GM23338 (cell line): ENCODE measurements at regions not wholly inside any gene's neighbourhood (a gene's known extent, or its start where the extent isn't known, plus 50 kb on each side); places are given as distances from the start of the nearest gene placed in this dataset.
A peak's percentile ranks its signal among the peaks of the same experiment; 100 is the strongest.

ENCODE experiments used
- ATAC-seq: fragments of 200-7000 bp; cut with Tn5 transposase; 3 replicates; pipeline ENCODE4 v1.9.1; 2020
- DNase-seq: peaks from one replicate; pipeline ENCODE4 v3.0.0-alpha.2; 2015; ENCODE audit warnings: low spot score
- H2AFZ ChIP-seq: fragments of 200-600 bp; sonication (generic); 2 replicates; pipeline ENCODE4 v1.8.0; 2016; ENCODE audit warnings: antibody characterized with exemption, mild to moderate bottlenecking, moderate library complexity
- H3F3A ChIP-seq: fragments of 200-600 bp; sonication (generic); replicated peaks from 2 replicates; pipeline ENCODE4 v1.8.0; 2017; ENCODE audit warnings: antibody characterized with exemption, mixed run types, low read depth
- H3K27ac ChIP-seq: fragments of 200-600 bp; sonication (generic); 2 replicates; pipeline ENCODE4 v1.6.1; 2016; ENCODE audit warnings: low read depth
- H3K27me3 ChIP-seq: fragments of 200-600 bp; sonication (generic); 2 replicates; pipeline ENCODE4 v1.8.0; 2016; ENCODE audit warnings: mild to moderate bottlenecking, mixed run types, moderate library complexity; ENCODE audit not compliant: insufficient read depth
- H3K36me3 ChIP-seq: fragments of 200-600 bp; sonication (generic); 2 replicates; pipeline ENCODE4 v1.8.0; 2016; ENCODE audit warnings: mild to moderate bottlenecking; ENCODE audit not compliant: insufficient read depth
- H3K4me1 ChIP-seq: fragments of 200-600 bp; sonication (generic); 2 replicates; pipeline ENCODE4 v1.8.0; 2016; ENCODE audit warnings: mild to moderate bottlenecking, moderate library complexity; ENCODE audit not compliant: insufficient read depth
- H3K4me2 ChIP-seq: fragments of 200-600 bp; sonication (generic); 2 replicates; pipeline ENCODE4 v1.7.1; 2017; ENCODE audit warnings: mixed run types
- H3K4me3 ChIP-seq: fragments of 200-600 bp; sonication (generic); 2 replicates; pipeline ENCODE4 v1.6.1; 2016; ENCODE audit warnings: mixed run types
- H3K79me2 ChIP-seq: fragments of 200-600 bp; sonication (generic); replicated peaks from 2 replicates; pipeline ENCODE4 v1.8.0; 2017; ENCODE audit warnings: mild to moderate bottlenecking; ENCODE audit not compliant: insufficient read depth
- H3K9me2 ChIP-seq: fragments of 200-600 bp; sonication (generic); 2 replicates; pipeline ENCODE4 v1.8.0; 2017; ENCODE audit not compliant: insufficient read depth
- H4K20me1 ChIP-seq: fragments of 200-600 bp; sonication (generic); replicated peaks from 2 replicates; pipeline ENCODE4 v1.8.0; 2017; ENCODE audit warnings: mild to moderate bottlenecking; ENCODE audit not compliant: insufficient read depth
- H3K27ac Mint-ChIP-seq: 2 replicates; pipeline ENCODE4 v1.8.0; 2020; ENCODE audit warnings: inconsistent platforms, mild to moderate bottlenecking, moderate library complexity, mixed read lengths
- H3K27me3 Mint-ChIP-seq: 3 replicates; pipeline ENCODE4 v1.8.0; 2022; ENCODE audit warnings: low read depth, mild to moderate bottlenecking, moderate library complexity, mixed read lengths, inconsistent platforms; ENCODE audit not compliant: insufficient read depth, poor library complexity
- H3K36me3 Mint-ChIP-seq: 3 replicates; pipeline ENCODE4 v1.8.0; 2021; ENCODE audit warnings: low read depth, mild to moderate bottlenecking, inconsistent platforms, moderate library complexity, mixed read lengths
- H3K4me1 Mint-ChIP-seq: 3 replicates; pipeline ENCODE4 v1.8.0; 2020; ENCODE audit warnings: mild to moderate bottlenecking, inconsistent platforms, mixed read lengths
- H3K4me3 Mint-ChIP-seq: 3 replicates; pipeline ENCODE4 v1.8.0; 2021; ENCODE audit warnings: moderate library complexity, mild to moderate bottlenecking, inconsistent platforms, mixed read lengths
- H3K9me3 Mint-ChIP-seq: 3 replicates; pipeline ENCODE4 v1.8.0; 2020; ENCODE audit warnings: moderate library complexity, mild to moderate bottlenecking, inconsistent platforms, mixed read lengths
- CREB1 ChIP-seq: fragments of 250-450 bp; sonication (Bioruptor Pico); IDR thresholded peaks from 2 replicates; pipeline ENCODE4 v1.5.0; 2020; ENCODE audit warnings: low read depth, mild to moderate bottlenecking, moderate library complexity
- CTCF ChIP-seq, 2 experiments: fragments of 200-600 bp in 1 of 2; sonication (generic) in 1 of 2; conservative IDR thresholded peaks; 2 replicates each; pipeline versions ENCODE4 v1.5.1 to v1.6.1; 2016 to 2017; ENCODE audit warnings: antibody characterized with exemption in 2 of 2, low read depth in 2 of 2, mild to moderate bottlenecking in 2 of 2, moderate library complexity in 1 of 2
- ETS1 ChIP-seq: IDR thresholded peaks from 2 replicates; pipeline ENCODE4 v1.6.1; 2016; ENCODE audit warnings: antibody characterized with exemption
- EZH2 ChIP-seq: fragments of 200-600 bp; sonication (generic); IDR thresholded peaks from one replicate; pipeline ENCODE4 v1.8.0; 2017; ENCODE audit warnings: antibody characterized with exemption, mild to moderate bottlenecking, low read depth; ENCODE audit not compliant: unreplicated experiment
- EZH2phosphoT487 ChIP-seq: fragments of 200-600 bp; sonication (generic); IDR thresholded peaks from one replicate; pipeline ENCODE4 v1.8.1; 2018; ENCODE audit warnings: antibody characterized with exemption; ENCODE audit not compliant: unreplicated experiment
- JUNB ChIP-seq: IDR thresholded peaks from one replicate; pipeline ENCODE4 v1.6.1; 2016; ENCODE audit warnings: antibody characterized with exemption; ENCODE audit not compliant: unreplicated experiment
- NANOG ChIP-seq: IDR thresholded peaks from 2 replicates; pipeline ENCODE4 v1.6.1; 2016; ENCODE audit warnings: antibody characterized with exemption, borderline replicate concordance
- POLR2AphosphoS5 ChIP-seq: IDR thresholded peaks from 2 replicates; pipeline ENCODE4 v1.6.1; 2016; ENCODE audit warnings: antibody characterized with exemption, low read depth
- REST ChIP-seq: IDR thresholded peaks from one replicate; pipeline ENCODE4 v1.6.1; 2018; ENCODE audit warnings: antibody characterized with exemption; ENCODE audit not compliant: unreplicated experiment
- STAT1 ChIP-seq: IDR thresholded peaks from one replicate; pipeline ENCODE4 v1.6.1; 2016; ENCODE audit warnings: antibody characterized with exemption; ENCODE audit not compliant: unreplicated experiment
- ZNF114 ChIP-seq: fragments of 250-450 bp; sonication (Bioruptor Pico); IDR thresholded peaks from 2 replicates; pipeline ENCODE4 v1.5.0; 2020; ENCODE audit warnings: mild to moderate bottlenecking, moderate library complexity
- ZNF331 ChIP-seq: fragments of 250-450 bp; sonication (Bioruptor Pico); IDR thresholded peaks from 2 replicates; pipeline ENCODE4 v1.5.0; 2020; ENCODE audit warnings: low read depth, mild to moderate bottlenecking, moderate library complexity
- ZNF462 ChIP-seq: fragments of 250-450 bp; sonication (Bioruptor Pico); IDR thresholded peaks from 2 replicates; pipeline ENCODE4 v1.5.0; 2020; ENCODE audit warnings: mild to moderate bottlenecking, moderate library complexity

- no peak overlapping the region for H3K4me3 ChIP-seq
- peaks cover 8% of the 10 kb centered on the region; the same call in 2 of the 3 replicates for H3K4me1 Mint-ChIP-seq
- no peaks in the 10 kb centered on the region for H3K79me2 ChIP-seq
- no peaks in the 10 kb centered on the region for H3K36me3 Mint-ChIP-seq
- ATAC-seq (no peak), DNase-seq (no peak)
- H3K36me3 ChIP-seq, result no peaks in the 10 kb centered on the region
- no peak overlapping the region for H3K27ac ChIP-seq
- TF ChIP-seq ETS1, result no peak
- TF ChIP-seq ZNF114, result no peak
- no peak for TF ChIP-seq CREB1 (CRISPR knock-in tag)
- no peak for TF ChIP-seq JUNB
- TF ChIP-seq EZH2phosphoT487, result no peak
- no peak for TF ChIP-seq NANOG
- TF ChIP-seq ZNF462 (CRISPR knock-in tag), result no peak
- TF ChIP-seq POLR2AphosphoS5, result no peak
- no peak for TF ChIP-seq CTCF (conservative IDR thresholded peaks at IDR 0.05; ENCODE audit: low read depth in 2 of 2)
- no peak for TF ChIP-seq STAT1
- no peak for TF ChIP-seq EZH2
- no peak for TF ChIP-seq REST
- TF ChIP-seq ZNF331 (CRISPR knock-in tag), result no peak
- no peaks in the 10 kb centered on the region for H3K27me3 ChIP-seq
- no peak overlapping the region for H3K4me3 Mint-ChIP-seq
- peaks cover 8% of the 10 kb centered on the region; the same call in 1 of the 2 replicates for H3K4me1 ChIP-seq
- H2AFZ ChIP-seq, result peak overlapping the region; percentile 8; the same call in 1 of the 2 replicates
- no peaks in the 10 kb centered on the region for H3K9me3 Mint-ChIP-seq
- H4K20me1 ChIP-seq, result no peaks in the 10 kb centered on the region
- H3F3A ChIP-seq, result no peaks in the 10 kb centered on the region
- no peak overlapping the region for H3K27ac Mint-ChIP-seq
- H3K4me2 ChIP-seq, result no peak overlapping the region
- no peaks in the 10 kb centered on the region for H3K27me3 Mint-ChIP-seq
- H3K9me2 ChIP-seq, result no peaks in the 10 kb centered on the region
These were observed 110.5 kb downstream of the NUDT12 start for GRCh38 chr5:103452089-103452488.
